GM23338 (cell line): ENCODE measurements at regions not wholly inside any gene's neighbourhood (a gene's known extent, or its start where the extent isn't known, plus 50 kb on each side); places are given as distances from the start of the nearest gene placed in this dataset.

Experiments
- CREB1 ChIP-seq: fragments of 250-450 bp; sonication (Bioruptor Pico); IDR thresholded peaks from 2 replicates; pipeline ENCODE4 v1.5.0; 2020; ENCODE audit warnings: low read depth, mild to moderate bottlenecking, moderate library complexity
- CTCF ChIP-seq, 2 experiments: fragments of 200-600 bp in 1 of 2; sonication (generic) in 1 of 2; conservative IDR thresholded peaks; 2 replicates each; pipeline versions ENCODE4 v1.5.1 to v1.6.1; 2016 to 2017; ENCODE audit warnings: antibody characterized with exemption in 2 of 2, low read depth in 2 of 2, mild to moderate bottlenecking in 2 of 2, moderate library complexity in 1 of 2
- ETS1 ChIP-seq: IDR thresholded peaks from 2 replicates; pipeline ENCODE4 v1.6.1; 2016; ENCODE audit warnings: antibody characterized with exemption
- EZH2 ChIP-seq: fragments of 200-600 bp; sonication (generic); IDR thresholded peaks from one replicate; pipeline ENCODE4 v1.8.0; 2017; ENCODE audit warnings: antibody characterized with exemption, mild to moderate bottlenecking, low read depth; ENCODE audit not compliant: unreplicated experiment
- EZH2phosphoT487 ChIP-seq: fragments of 200-600 bp; sonication (generic); IDR thresholded peaks from one replicate; pipeline ENCODE4 v1.8.1; 2018; ENCODE audit warnings: antibody characterized with exemption; ENCODE audit not compliant: unreplicated experiment
- JUNB ChIP-seq: IDR thresholded peaks from one replicate; pipeline ENCODE4 v1.6.1; 2016; ENCODE audit warnings: antibody characterized with exemption; ENCODE audit not compliant: unreplicated experiment
- NANOG ChIP-seq: IDR thresholded peaks from 2 replicates; pipeline ENCODE4 v1.6.1; 2016; ENCODE audit warnings: antibody characterized with exemption, borderline replicate concordance
- POLR2AphosphoS5 ChIP-seq: IDR thresholded peaks from 2 replicates; pipeline ENCODE4 v1.6.1; 2016; ENCODE audit warnings: antibody characterized with exemption, low read depth
- REST ChIP-seq: IDR thresholded peaks from one replicate; pipeline ENCODE4 v1.6.1; 2018; ENCODE audit warnings: antibody characterized with exemption; ENCODE audit not compliant: unreplicated experiment
- STAT1 ChIP-seq: IDR thresholded peaks from one replicate; pipeline ENCODE4 v1.6.1; 2016; ENCODE audit warnings: antibody characterized with exemption; ENCODE audit not compliant: unreplicated experiment
- ZNF114 ChIP-seq: fragments of 250-450 bp; sonication (Bioruptor Pico); IDR thresholded peaks from 2 replicates; pipeline ENCODE4 v1.5.0; 2020; ENCODE audit warnings: mild to moderate bottlenecking, moderate library complexity
- ZNF331 ChIP-seq: fragments of 250-450 bp; sonication (Bioruptor Pico); IDR thresholded peaks from 2 replicates; pipeline ENCODE4 v1.5.0; 2020; ENCODE audit warnings: low read depth, mild to moderate bottlenecking, moderate library complexity
- ZNF462 ChIP-seq: fragments of 250-450 bp; sonication (Bioruptor Pico); IDR thresholded peaks from 2 replicates; pipeline ENCODE4 v1.5.0; 2020; ENCODE audit warnings: mild to moderate bottlenecking, moderate library complexity

- TF ChIP-seq CREB1 (CRISPR knock-in tag) (no peak), CTCF (conservative IDR thresholded peaks at IDR 0.05; ENCODE audit: low read depth in 2 of 2) (peak; percentile 43 to 58), POLR2AphosphoS5 (no peak), EZH2phosphoT487 (no peak), NANOG (no peak), EZH2 (no peak), JUNB (no peak), ZNF331 (no peak), REST (no peak), ZNF114 (no peak), STAT1 (no peak), ETS1 (no peak), ZNF462 (CRISPR knock-in tag) (no peak)
These were observed 579.9 kb upstream of the B3GALT2 start for GRCh38 chr1:193766329-193766728.
